GM10266 (cell line): ENCODE measurements at regions not wholly inside any gene's neighbourhood (a gene's known extent, or its start where the extent isn't known, plus 50 kb on each side); places are given as distances from the start of the nearest gene placed in this dataset.

Experiments
- DNase-seq: peaks from one replicate; pipeline ENCODE4 v3.0.0; 2012; ENCODE audit errors: extremely low spot score
- TF ChIP-seq, protein P1 (sequence below): IDR thresholded peaks from 2 replicates; pipeline ENCODE4 v1.5.1; 2012; ENCODE audit warnings: mild to moderate bottlenecking, low read depth; ENCODE audit not compliant: control insufficient read depth, insufficient read depth; ENCODE audit errors: missing control alignments

GRCh38 chr15:62599791-62600777, 435.0 kb upstream of the C2CD4B start:
- TF ChIP-seq, protein P1, sequence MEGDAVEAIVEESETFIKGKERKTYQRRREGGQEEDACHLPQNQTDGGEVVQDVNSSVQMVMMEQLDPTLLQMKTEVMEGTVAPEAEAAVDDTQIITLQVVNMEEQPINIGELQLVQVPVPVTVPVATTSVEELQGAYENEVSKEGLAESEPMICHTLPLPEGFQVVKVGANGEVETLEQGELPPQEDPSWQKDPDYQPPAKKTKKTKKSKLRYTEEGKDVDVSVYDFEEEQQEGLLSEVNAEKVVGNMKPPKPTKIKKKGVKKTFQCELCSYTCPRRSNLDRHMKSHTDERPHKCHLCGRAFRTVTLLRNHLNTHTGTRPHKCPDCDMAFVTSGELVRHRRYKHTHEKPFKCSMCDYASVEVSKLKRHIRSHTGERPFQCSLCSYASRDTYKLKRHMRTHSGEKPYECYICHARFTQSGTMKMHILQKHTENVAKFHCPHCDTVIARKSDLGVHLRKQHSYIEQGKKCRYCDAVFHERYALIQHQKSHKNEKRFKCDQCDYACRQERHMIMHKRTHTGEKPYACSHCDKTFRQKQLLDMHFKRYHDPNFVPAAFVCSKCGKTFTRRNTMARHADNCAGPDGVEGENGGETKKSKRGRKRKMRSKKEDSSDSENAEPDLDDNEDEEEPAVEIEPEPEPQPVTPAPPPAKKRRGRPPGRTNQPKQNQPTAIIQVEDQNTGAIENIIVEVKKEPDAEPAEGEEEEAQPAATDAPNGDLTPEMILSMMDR: no peak
- no peak for DNase-seq

- TF ChIP-seq, protein P1: no peak
- DNase-seq: no peak
These were observed 436.9 kb upstream of the C2CD4B start for GRCh38 chr15:62601777-62602545.

DNA sequence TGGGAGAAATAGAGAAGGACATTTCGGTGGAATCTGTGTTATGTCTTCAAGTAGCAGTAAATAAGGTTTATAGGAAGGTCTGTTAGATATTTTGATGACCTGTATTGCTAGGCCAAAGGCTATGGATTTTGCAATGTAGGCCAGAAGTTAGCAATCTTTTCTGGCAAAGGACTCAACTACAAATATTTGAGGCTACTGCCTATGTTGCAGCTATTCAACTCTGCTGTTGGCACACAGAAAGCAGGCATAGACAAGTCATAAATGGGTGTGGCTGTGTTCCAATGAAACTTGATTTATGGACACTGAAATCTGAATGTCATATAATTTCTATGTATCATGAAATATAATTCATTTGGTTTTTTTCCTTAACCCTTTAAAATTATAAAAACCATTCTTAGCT, 438.7 kb upstream of the C2CD4B start:
- no peak for DNase-seq
- TF ChIP-seq, protein P1: no peak

- DNase-seq: no peak
- TF ChIP-seq, protein P1: no peak
These were observed 437.3 kb upstream of the TPM1 start for GRCh38 chr15:62605282-62605681.

- TF ChIP-seq, protein P1: no peak
- no peak for DNase-seq
These were observed 436.0 kb upstream of the TPM1 start for GRCh38 chr15:62606376-62607113.

GRCh38 chr15:62607114-62607462, 435.5 kb upstream of the TPM1 start:
- TF ChIP-seq, protein P1: no peak
- no peak for DNase-seq
